ENCODE measurements at regions not wholly inside any gene's neighbourhood (a gene's known extent, or its start where the extent isn't known, plus 50 kb on each side); places are given as distances from the start of the nearest gene placed in this dataset.

GRCh38 chr20:48357714-48358113 lies 470.1 kb downstream of the PREX1 start:
- no peak for TF ChIP-seq CTCF (conservative IDR thresholded peaks at IDR 0.05)
- no peak for TF ChIP-seq ZFX (IDR thresholded peaks at IDR 0.05)
- no peak overlapping the region for H3K27ac ChIP-seq

- no peak for TF ChIP-seq CTCF (conservative IDR thresholded peaks at IDR 0.05)
- TF ChIP-seq ZFX (IDR thresholded peaks at IDR 0.05): no peak
- H3K27ac ChIP-seq: no peak overlapping the region
These were observed 472.9 kb downstream of the PREX1 start for GRCh38 chr20:48354903-48355302.

GRCh38 chr20:48354320-48354876 lies 473.4 kb downstream of the PREX1 start:
- no peak overlapping the region for H3K27ac ChIP-seq
- TF ChIP-seq ZFX (IDR thresholded peaks at IDR 0.05) (no peak), CTCF (conservative IDR thresholded peaks at IDR 0.05) (no peak)

- TF ChIP-seq CTCF (conservative IDR thresholded peaks at IDR 0.05) (no peak), ZFX (IDR thresholded peaks at IDR 0.05) (no peak)
These were observed 475.2 kb downstream of the PREX1 start for GRCh38 chr20:48352628-48353027.

GRCh38 chr20:48352042-48352441 lies 475.8 kb downstream of the PREX1 start:
- TF ChIP-seq ZFX (IDR thresholded peaks at IDR 0.05) (no peak), CTCF (conservative IDR thresholded peaks at IDR 0.05) (no peak)

More at GRCh38 chr20:48352628-48353027, 475.2 kb downstream of the PREX1 start:
- no peak overlapping the region for H3K27ac ChIP-seq

GRCh38 chr20:48350313-48350988 lies 477.3 kb downstream of the PREX1 start:
- TF ChIP-seq ZFX (IDR thresholded peaks at IDR 0.05) (no peak), CTCF (conservative IDR thresholded peaks at IDR 0.05) (peak; percentile 44)

More at GRCh38 chr20:48352042-48352441, 475.8 kb downstream of the PREX1 start:
- H3K27ac ChIP-seq: no peak overlapping the region

GRCh38 chr20:48349656-48350055 lies 478.1 kb downstream of the PREX1 start:
- no peak overlapping the region for H3K27ac ChIP-seq
- TF ChIP-seq ZFX (IDR thresholded peaks at IDR 0.05) (no peak), CTCF (conservative IDR thresholded peaks at IDR 0.05) (no peak)

More at GRCh38 chr20:48350313-48350988, 477.3 kb downstream of the PREX1 start:
- no peak overlapping the region for H3K27ac ChIP-seq

Data from C4-2B (cell line).